ENCODE measurements at regions not wholly inside any gene's neighbourhood (a gene's known extent, or its start where the extent isn't known, plus 50 kb on each side); places are given as distances from the start of the nearest gene placed in this dataset.

- Histone ChIP-seq H2AFZ (ENCODE audit: low read length) (no peak overlapping the region), H3K9me3 (ENCODE audit: low read depth, low read length) (no peaks in the 10 kb centered on the region), H3K4me1 (ENCODE audit: insufficient read depth, low read length) (no peaks in the 10 kb centered on the region), H3K4me2 (ENCODE audit: insufficient read depth, low read length) (no peak overlapping the region), H3K27ac (ENCODE audit: low read depth, low read length) (no peak overlapping the region), H4K20me1 (ENCODE audit: insufficient read depth, low read length) (no peaks in the 10 kb centered on the region), H3K27me3 (ENCODE audit: insufficient read depth, low read length) (no peaks in the 10 kb centered on the region), H3K79me2 (ENCODE audit: insufficient read depth, low read length) (no peaks in the 10 kb centered on the region), H3K36me3 (ENCODE audit: insufficient read depth, low read length) (no peaks in the 10 kb centered on the region), H3K4me3 (ENCODE audit: insufficient read depth, low read length) (no peak overlapping the region)
- no peak for DNase-seq (ENCODE audit: insufficient read length, low spot score, missing footprints)
- no peak for TF ChIP-seq CTCF (IDR thresholded peaks at IDR 0.05; ENCODE audit: extremely low read depth, low read depth, low read length)
Measured at GRCh38 chr21:14762734-14763694, 216.9 kb upstream of the SAMSN1 start.

- no peaks in the 10 kb centered on the region for H3K27me3 ChIP-seq (ENCODE audit: insufficient read depth, low read length)
Measured at GRCh38 chr21:14762327-14762726, 216.2 kb upstream of the SAMSN1 start.

GRCh38 chr21:14759285-14759684 lies 213.2 kb upstream of the SAMSN1 start:
- Histone ChIP-seq H4K20me1 (ENCODE audit: insufficient read depth, low read length) (no peaks in the 10 kb centered on the region), H3K4me1 (ENCODE audit: insufficient read depth, low read length) (no peaks in the 10 kb centered on the region), H2AFZ (ENCODE audit: low read length) (no peak overlapping the region), H3K79me2 (ENCODE audit: insufficient read depth, low read length) (no peaks in the 10 kb centered on the region), H3K27me3 (ENCODE audit: insufficient read depth, low read length) (no peaks in the 10 kb centered on the region), H3K4me2 (ENCODE audit: insufficient read depth, low read length) (no peak overlapping the region), H3K9me3 (ENCODE audit: low read depth, low read length) (no peaks in the 10 kb centered on the region), H3K4me3 (ENCODE audit: insufficient read depth, low read length) (no peak overlapping the region), H3K36me3 (ENCODE audit: insufficient read depth, low read length) (no peaks in the 10 kb centered on the region), H3K27ac (ENCODE audit: low read depth, low read length) (no peak overlapping the region)
- TF ChIP-seq CTCF (IDR thresholded peaks at IDR 0.05; ENCODE audit: extremely low read depth, low read depth, low read length), result no peak
- DNase-seq (ENCODE audit: insufficient read length, low spot score, missing footprints), result no peak

More at GRCh38 chr21:14762327-14762726, 216.2 kb upstream of the SAMSN1 start:
- H3K79me2 ChIP-seq (ENCODE audit: insufficient read depth, low read length), result no peaks in the 10 kb centered on the region
- no peak overlapping the region for H3K4me3 ChIP-seq (ENCODE audit: insufficient read depth, low read length)
- H2AFZ ChIP-seq (ENCODE audit: low read length), result no peak overlapping the region
- H3K9me3 ChIP-seq (ENCODE audit: low read depth, low read length), result no peaks in the 10 kb centered on the region
- H3K36me3 ChIP-seq (ENCODE audit: insufficient read depth, low read length), result no peaks in the 10 kb centered on the region
- no peak overlapping the region for H3K4me2 ChIP-seq (ENCODE audit: insufficient read depth, low read length)
- TF ChIP-seq CTCF (IDR thresholded peaks at IDR 0.05; ENCODE audit: extremely low read depth, low read depth, low read length), result no peak
- H3K4me1 ChIP-seq (ENCODE audit: insufficient read depth, low read length), result no peaks in the 10 kb centered on the region
- no peaks in the 10 kb centered on the region for H4K20me1 ChIP-seq (ENCODE audit: insufficient read depth, low read length)
- no peak for DNase-seq (ENCODE audit: insufficient read length, low spot score, missing footprints)
- H3K27ac ChIP-seq (ENCODE audit: low read depth, low read length), result no peak overlapping the region

GRCh38 chr21:14758849-14759248 lies 212.7 kb upstream of the SAMSN1 start:
- no peaks in the 10 kb centered on the region for H4K20me1 ChIP-seq (ENCODE audit: insufficient read depth, low read length)
- H2AFZ ChIP-seq (ENCODE audit: low read length), result no peak overlapping the region
- no peak for DNase-seq (ENCODE audit: insufficient read length, low spot score, missing footprints)
- H3K9me3 ChIP-seq (ENCODE audit: low read depth, low read length), result no peaks in the 10 kb centered on the region
- TF ChIP-seq CTCF (IDR thresholded peaks at IDR 0.05; ENCODE audit: extremely low read depth, low read depth, low read length), result no peak
- no peaks in the 10 kb centered on the region for H3K4me1 ChIP-seq (ENCODE audit: insufficient read depth, low read length)
- no peak overlapping the region for H3K27ac ChIP-seq (ENCODE audit: low read depth, low read length)
- H3K4me2 ChIP-seq (ENCODE audit: insufficient read depth, low read length), result no peak overlapping the region
- H3K4me3 ChIP-seq (ENCODE audit: insufficient read depth, low read length), result no peak overlapping the region
- no peaks in the 10 kb centered on the region for H3K36me3 ChIP-seq (ENCODE audit: insufficient read depth, low read length)
- no peaks in the 10 kb centered on the region for H3K27me3 ChIP-seq (ENCODE audit: insufficient read depth, low read length)
- H3K79me2 ChIP-seq (ENCODE audit: insufficient read depth, low read length), result no peaks in the 10 kb centered on the region
